ENCODE measurements at regions not wholly inside any gene's neighbourhood (a gene's known extent, or its start where the extent isn't known, plus 50 kb on each side); places are given as distances from the start of the nearest gene placed in this dataset.
"Not testable (repeated sequence)": the region's sequence is repeated elsewhere in the genome, so short reads cannot be mapped to it uniquely, and the experiment has no call there.

DNA sequence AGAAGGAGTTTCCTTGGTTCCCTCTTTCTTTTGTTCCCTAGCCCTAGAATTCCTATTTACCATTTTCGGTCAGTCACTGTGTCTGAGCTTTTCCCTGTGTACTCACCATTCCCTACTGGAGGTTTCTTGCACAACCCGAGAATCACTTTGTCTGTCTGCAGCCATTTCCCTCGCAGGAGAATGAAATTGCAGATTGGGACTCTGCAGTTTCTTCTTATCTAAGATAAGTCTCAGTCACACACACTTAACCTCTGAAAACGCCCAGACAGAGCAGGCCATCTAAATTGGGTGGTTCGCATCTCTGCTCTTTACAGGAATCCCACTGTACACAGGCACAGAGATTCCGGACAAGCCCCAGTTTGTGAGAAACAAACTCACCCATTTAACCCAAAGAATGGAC lies 58.6 kb upstream of the CNTNAP2 start:
- no peak for DNase-seq (ENCODE audit: low read depth)

DNA sequence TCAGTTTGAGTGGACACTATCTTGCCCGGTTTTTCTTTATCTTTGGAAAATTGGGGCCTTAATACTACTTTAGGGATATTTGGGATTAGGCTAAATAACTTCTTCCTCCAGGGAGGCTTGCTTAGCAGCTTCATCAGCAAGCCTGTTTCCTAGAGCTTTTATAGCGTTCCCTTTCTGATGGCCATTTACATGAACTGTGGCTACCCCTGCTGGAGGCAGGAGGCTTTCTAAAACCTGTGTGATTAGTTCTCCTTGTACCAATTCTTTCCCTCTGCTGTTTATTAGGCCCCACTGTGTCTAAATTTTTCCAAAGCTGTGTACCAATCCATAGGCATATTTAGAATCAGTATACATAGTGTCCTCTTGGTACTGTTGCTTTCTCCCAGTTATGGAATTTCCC lies 61.7 kb upstream of the CNTNAP2 start:
- DNase-seq (ENCODE audit: low read depth): no peak

DNA sequence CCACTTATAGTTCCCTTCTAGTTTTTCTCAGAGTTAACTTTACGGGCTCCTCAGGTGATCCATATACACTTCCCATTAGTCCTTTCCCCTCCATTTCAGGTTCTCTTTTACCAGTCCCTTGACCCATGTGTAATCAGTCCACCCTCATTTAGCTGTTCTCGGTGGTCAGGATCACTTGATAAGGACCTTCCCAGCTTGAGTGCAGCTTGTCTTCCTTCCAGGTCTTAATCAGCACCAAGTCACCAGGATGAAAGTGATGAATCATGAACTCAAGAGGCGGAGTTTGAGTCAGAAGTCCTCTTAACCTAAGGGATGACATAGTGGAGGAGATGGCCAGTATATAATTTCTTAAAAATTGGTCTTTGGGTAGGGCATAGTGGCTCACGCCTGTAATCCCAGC lies 63.1 kb upstream of the CNTNAP2 start:
- DNase-seq (ENCODE audit: low read depth): no peak

DNA sequence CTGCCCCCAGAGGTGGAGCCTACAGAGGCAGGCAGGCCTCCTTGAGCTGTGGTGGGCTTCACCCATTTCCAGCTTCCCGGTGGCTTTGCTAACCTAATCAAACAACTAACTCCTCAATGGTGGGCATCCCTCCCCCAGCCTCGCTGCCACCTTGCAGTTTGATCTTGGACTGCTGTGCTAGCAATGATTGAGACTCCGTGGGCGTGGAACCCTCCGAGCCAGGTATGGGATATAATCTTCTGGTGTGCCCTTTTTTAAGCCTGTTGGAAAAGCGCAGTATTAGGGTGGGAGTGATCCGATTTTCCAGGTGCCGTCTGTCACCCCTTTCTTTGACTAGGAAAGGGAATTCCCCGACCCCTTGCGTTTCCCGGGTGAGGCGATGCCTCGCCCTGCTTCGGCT lies 73.3 kb upstream of the CNTNAP2 start:
- not testable (repeated sequence) for DNase-seq (ENCODE audit: low read depth)

DNA sequence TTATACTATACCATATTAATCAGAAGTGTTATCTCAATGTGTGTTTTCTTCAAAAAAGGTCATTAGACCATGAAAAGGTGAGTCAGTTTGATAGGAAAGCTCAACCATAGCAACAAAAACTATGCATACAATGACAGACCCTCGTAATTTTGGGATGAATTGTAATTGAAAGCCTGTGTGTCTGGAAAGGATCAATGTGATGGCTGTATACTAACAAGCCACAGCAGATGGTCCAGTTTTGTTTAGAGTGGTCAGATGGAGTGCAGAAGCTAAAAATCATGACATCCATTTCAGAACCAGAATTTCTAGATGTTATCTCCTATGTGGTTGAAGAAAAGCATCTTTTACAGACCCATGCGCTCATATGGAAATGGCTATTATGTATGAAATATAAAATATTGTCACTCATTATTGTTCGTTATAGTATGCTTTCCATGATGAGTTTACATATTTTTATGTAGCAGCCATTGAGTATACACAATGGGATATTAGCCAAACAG lies 88.3 kb upstream of the CNTNAP2 start:
- DNase-seq (ENCODE audit: low read depth): no peak

DNA sequence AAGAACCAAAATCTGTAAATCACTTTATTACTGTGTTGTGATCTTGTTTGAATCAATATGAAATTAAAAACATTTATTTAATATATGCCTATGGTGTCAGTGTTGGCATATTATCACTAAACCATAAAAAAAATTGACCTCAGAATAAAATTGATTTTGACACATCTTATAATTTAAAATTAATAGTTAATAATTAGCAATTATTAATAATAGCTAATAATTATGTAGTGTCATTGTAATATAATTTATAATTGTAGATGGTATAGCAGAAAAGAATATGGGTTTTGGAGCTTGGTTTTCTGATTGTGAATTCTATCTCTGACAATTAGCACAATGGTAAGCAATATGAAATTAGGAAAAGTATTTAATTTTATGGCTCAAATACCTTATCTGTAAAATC lies 89.4 kb upstream of the CNTNAP2 start:
- no peak for DNase-seq (ENCODE audit: low read depth)

DNA sequence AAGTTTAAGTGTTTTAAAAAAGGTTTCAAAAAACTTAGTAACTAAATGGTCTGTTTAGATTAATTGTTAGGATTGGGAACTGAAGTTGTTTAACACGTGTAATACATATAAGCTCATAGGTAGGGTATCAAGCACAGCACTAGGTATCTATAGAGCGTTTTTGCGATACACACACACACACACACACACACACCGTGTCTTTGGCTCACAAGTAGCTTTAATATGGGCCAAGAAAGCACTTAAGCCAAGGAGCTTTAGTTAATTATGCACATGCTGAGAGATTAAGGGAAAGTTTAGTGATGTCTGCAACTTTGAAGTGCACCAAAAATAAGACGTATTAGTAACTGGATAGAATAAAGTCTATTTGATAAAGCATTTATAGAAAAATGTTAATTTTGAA lies 93.8 kb upstream of the CNTNAP2 start:
- no peak for DNase-seq (ENCODE audit: low read depth)

DNA sequence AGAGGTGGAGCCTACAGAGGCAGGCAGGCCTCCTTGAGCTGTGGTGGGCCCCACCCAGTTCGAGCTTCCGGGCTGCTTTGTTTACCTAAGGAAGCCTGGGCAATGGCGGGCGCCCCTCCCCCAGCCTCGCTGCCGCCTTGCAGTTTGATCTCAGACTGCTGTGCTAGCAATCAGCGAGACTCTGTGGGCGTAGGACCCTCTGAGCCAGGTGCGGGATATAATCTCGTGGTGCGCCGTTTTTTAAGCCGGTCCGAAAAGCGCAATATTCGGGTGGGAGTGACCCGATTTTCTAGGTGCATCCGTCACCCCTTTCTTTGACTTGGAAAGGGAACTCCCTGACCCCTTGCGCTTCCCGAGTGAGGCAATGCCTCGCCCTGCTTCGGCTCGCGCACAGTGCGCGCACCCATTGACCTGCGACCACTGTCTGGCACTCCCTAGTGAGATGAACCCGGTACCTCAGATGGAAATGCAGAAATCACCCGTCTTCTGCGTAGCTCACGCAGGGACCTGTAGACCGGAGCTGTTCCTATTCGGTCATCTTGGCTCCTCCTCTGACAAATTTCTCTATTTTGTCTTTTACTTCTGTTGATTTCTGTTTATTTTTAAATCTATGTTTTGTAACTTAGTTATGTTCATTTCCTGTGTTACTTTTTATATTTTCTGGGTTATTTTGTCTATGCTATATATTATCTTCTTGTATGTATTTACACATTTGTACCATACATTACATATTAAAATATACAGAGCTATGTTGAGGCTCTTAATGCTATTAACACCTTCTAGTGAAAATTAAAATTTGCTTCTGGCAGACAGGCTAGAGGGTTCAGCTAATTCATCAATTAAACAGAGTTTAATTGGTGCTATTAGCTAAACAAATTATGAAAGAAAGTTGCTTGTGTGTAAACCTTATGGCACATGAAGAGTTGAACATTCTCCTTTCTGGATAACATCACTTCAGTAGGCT lies 97.3 kb upstream of the CNTNAP2 start:
- DNase-seq (ENCODE audit: low read depth): not testable (repeated sequence)

DNA sequence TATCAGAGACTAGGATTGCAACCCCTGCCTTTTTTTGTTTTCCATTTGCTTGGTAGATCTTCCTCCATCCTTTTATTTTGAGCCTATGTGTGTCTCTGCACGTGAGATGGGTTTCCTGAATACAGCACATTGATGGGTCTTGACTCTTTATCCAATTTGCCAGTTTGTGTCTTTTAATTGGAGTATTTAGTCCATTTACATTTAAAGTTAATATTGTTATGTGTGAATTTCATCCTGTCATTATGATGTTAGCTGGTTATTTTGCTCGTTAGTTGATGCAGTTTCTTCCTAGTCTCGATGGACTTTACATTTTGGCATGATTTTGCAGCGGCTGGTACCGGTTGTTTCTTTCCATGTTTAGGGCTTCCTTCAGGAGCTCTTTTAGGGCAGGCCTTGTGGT lies 99.2 kb upstream of the CNTNAP2 start:
- DNase-seq (ENCODE audit: low read depth): not testable (repeated sequence)

DNA sequence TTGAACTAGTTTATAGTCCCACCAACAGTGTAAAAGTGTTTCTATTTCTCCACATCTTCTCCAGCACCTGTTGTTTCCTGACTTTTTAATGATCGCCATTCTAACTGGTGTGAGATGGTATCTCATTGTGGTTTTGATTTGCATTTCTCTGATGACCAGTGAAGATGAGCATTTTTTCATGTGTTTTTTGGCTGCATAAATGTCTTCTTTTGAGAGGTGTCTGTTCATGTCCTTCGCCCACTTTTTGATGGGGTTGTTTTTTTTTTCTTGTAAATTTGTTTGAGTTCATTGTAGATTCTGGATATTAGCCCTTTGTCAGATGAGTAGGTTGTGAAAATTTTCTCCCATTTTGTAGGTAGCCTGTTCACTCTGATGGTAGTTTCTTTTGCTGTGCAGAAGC lies 102.4 kb upstream of the CNTNAP2 start:
- not testable (repeated sequence) for DNase-seq (ENCODE audit: low read depth)

DNA sequence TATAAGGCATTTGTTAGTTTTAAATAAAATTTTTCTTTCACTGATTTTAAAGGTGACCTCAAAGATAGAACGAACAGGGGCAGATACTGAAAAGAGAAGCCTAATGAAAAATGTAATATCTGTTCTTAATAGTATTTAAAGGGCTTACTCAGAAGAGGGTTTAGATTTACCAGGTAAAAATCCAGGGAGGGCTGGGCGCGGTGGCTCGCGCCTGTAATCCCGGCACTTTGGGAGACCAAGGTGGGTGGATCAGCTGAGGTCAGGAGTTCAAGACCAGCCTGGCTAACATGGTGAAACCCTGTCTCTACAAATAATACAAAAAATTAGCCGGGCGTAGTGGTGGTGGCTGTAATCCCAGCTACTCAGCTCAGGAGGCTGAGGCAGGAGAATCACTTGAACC lies 108.3 kb upstream of the CNTNAP2 start:
- DNase-seq (ENCODE audit: low read depth): no peak

DNA sequence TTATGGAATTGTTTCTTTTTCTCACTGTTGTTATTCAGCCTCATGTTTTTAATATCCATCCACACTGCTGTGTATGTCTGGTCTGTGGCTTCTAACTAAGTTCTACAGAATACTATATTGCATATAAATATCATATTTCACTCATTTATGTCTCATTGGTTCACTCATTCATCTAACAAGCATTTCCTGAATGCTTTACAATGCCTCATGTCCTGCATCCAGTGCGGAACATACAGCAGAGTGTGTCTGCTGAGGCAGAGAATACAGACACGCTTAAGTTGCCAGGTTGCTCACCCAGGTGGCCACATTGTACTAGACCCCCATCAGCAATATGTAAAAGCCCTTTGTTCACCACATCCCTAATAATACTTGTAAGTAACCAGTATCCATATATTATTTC lies 111.8 kb upstream of the CNTNAP2 start:
- DNase-seq (ENCODE audit: low read depth): no peak

DNA sequence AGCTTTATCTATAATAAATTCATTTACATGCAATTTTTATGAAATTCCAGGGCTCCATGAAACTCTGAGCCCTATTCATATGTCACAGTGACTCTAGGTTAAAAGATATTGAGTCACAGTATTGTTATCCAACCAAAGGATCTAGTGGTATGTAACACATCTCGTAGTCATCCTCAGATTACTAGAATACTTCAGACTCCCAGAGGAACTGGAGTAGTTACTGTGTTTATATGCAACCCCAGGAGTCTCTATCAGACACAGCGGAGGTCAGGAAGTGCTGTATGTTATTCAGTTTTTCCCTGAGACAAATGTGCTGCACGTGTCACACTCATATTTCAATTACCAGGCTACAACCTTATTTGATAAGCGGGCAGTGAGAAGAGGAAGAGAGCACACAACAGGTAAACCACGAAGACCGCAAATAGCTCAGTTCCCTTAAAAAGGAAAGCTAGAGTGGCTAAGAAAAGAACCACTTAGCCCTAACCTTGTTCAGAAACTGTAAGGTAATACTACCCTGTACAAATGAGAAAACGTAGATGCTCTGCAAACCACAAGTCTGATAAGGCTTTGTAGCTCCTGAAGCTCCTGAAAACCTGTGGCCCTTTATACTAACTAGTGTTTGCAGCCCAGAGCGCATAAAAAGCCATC lies 114.0 kb upstream of the CNTNAP2 start:
- no peak for DNase-seq (ENCODE audit: low read depth)

DNA sequence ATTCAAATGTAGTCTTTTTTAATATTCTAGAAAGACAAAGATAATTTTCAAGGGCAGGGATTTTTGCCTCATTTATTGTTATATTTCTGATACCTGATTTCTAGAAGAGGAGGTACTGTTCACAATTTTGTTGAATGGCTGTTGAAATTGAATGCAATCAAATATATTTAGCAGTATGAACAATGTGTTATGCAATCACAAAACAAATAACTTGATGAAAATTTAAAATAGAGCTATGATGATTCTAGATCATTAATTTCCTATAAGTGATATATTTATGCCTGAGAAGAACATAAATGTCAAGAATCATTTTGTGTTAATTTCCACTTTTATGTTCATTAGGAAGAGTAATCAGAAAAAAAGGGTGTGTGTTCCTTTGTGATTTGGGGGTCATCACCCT lies 114.6 kb upstream of the CNTNAP2 start:
- no peak for DNase-seq (ENCODE audit: low read depth)

DNA sequence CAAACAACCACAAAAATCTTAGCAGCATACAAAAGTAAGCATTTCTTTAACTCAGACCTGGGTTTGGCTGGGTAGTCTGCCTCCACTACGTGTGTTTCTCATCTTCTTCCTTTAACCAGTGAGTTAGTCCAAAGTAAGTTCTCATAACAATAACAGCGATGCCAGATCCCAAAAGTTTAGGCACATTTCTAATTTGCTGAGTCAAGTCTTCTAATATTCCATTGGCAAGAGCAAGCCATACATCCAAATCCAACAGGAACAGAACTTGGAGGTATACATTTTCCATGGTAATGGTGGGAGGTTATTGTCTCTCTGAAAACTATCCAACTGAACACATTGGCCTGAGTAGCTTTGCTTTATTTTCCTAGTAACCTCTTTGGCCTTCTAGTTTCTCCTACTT lies 115.7 kb upstream of the CNTNAP2 start:
- no peak for DNase-seq (ENCODE audit: low read depth)

DNA sequence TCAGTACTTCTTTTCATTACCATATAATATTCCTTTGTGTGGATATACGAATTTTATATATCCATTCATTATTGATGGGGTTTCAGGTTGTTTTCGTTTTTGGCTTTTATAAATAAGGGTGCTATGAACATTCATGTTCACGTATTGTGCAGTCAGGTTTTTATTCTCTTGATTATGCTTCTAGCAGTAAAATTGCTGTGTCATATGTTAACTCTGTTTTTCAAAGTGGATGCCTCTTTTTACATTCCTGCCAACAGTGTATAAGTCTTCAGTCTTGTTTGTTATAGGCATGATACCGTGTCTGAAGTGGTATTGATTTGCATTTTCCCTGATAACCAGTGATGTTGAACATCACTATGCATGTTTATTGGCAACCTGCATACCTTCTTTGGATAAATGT lies 127.1 kb upstream of the CNTNAP2 start:
- no peak for DNase-seq (ENCODE audit: low read depth)

DNA sequence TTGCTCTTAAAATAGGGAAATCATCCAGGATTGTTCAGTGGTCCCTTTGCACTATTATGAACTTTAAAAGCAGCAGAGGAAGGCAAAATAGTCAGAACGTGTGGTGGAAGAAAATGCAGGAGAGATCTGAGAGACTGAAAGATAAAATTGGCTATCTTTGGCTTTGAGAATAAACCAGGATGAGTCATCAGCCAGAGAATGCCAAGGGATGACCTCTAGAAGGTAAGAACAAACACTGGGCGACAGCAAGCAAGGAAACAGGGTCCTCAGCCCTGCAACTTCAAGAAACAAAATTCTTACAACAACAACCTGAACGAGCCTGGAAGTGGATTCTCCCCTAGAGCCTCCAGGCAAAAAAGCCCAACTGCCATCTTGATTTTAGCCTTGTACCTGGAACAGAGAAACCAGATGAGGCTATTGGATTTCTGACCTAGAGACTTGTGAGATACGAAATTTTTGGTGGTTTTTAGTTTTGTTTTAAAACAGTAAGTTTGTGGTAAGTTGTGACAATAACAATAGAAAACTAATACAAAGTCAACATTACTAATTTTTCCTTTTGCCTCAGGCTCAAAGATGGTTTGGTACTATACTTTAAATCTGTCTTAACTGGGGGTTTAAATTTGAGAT lies 130.2 kb upstream of the CNTNAP2 start:
- DNase-seq (ENCODE audit: low read depth): no peak

DNA sequence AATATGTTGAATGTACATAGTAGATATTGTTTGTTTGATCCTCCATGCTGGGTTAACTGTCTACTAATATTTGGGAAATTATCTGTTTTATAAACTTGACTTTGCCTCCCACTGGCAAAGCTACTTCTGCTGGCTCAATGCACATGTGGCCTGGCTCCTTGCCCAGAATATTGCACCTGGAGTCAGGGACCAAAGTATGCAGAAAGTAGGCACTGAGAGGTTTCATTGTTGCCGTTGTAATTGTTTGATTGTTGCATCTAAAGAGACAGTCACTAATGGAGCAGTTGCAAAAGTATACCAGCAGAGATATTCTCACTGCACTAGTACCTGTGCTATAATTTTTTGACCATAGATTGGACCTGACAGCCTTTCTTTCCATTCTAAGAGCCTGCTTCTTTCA lies 137.8 kb upstream of the CNTNAP2 start:
- DNase-seq (ENCODE audit: low read depth): no peak

DNA sequence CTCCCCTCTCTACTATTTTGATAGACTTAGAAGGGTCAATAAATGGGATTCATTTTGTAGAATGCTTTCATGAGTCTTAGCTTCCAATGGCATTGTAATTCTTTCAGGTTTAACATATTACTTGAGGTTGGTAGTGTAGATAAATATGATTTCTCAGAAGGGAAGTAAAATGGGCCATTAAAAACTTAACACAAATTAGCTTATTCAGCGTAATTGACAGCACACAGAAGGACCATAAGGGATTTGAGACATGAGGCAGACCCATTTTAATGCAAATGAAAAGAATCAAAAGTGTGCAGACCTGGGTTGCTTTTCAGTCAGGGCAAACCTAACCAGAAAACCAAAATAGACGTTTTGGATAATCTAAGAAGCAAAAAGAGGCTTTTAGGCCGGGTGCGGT lies 156.6 kb upstream of the CNTNAP2 start:
- DNase-seq (ENCODE audit: low read depth): no peak

DNA sequence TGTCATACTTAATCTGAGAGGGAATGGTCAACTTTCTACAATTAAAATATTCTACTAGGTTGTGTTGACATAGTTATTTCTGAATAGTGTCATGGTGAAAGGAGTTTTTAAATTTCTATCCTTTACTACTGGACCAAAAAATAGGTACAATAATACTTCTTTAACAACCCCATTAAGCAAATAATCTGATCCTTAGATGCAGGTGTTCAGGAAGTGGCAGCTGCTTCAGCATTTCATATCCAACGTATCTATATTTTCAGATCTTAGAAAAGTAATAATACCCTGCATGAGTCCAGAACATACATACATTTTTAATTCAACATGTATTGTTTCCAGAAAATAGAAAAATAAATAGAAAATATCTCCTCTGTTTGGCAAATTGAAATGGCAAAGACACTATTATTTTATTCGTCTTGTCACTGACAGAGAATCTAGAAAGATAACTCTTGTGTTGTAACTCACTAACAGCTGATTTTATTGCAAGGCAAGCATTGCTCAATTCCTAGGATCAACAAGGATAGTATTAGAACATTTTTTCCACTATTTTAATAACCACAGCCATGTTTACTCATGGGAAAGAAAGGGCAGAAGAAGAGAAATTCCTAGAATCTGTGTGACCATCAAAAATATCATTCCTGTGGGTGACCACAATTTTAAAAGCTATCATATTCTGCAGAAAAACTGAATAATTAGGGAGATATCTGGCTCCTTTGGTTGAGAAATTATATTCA lies 159.3 kb upstream of the CNTNAP2 start:
- DNase-seq (ENCODE audit: low read depth): no peak

DNA sequence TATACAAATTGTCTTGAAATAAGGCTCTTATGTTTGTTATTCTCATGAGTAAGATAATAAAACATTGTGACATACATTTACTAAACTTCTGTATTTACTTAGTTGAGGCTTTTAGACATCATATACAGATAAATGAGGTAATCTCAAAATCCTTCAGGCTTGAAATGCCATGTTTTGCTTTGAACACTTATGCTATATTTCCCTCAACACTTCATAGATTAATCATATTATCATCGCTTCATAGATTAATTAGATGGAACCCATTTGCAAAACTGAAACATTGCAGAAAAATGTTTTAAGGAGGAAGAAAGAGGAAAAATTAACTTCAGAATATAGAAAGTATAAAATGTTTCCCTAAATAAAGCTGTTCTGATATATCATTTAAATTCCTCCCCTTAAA lies 165.0 kb upstream of the CNTNAP2 start:
- no peak for DNase-seq (ENCODE audit: low read depth)

DNA sequence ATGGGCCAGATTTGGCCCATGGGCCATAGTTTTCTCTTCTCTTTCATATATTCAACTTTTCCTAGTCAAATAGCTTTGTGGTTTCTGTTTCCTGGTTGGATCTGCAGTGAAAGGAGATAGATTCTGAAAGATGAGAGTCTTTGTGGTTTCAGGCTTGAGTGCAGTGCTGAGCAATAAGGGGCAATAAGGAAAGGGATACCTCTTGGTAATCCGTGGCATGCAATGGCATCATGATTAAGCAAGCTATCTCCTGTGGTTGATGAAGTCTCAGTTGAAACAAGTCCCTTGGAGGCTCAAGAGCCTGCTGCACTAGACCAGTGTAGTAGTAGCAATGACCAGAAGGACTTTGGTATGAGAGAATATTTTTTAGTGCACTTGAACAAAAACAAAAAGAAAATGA lies 187.7 kb upstream of the CNTNAP2 start:
- DNase-seq (ENCODE audit: low read depth): no peak
